Liver (tissue), 3 donors: ENCODE measurements at regions not wholly inside any gene's neighbourhood (a gene's known extent, or its start where the extent isn't known, plus 50 kb on each side); places are given as distances from the start of the nearest gene placed in this dataset.

Source experiments
- GABPA ChIP-seq, 2 donors: IDR thresholded peaks in 1 of 2; conservative IDR thresholded peaks in 1 of 2; 2 replicates each; pipeline ENCODE4 v1.6.1; 2016; ENCODE audit warnings: antibody characterized with exemption in 2 of 2, mild to moderate bottlenecking in 1 of 2, moderate library complexity in 1 of 2
- REST ChIP-seq: IDR thresholded peaks from 2 replicates; pipeline ENCODE4 v1.6.1; 2016; ENCODE audit warnings: antibody characterized with exemption, mild to moderate bottlenecking
- TAF1 ChIP-seq: conservative IDR thresholded peaks from 2 replicates; pipeline ENCODE4 v1.6.1; 2016; ENCODE audit warnings: antibody characterized with exemption, mild to moderate bottlenecking
- TF ChIP-seq, protein P1 (sequence below): fragments of 150-350 bp; IDR thresholded peaks from 2 replicates; pipeline ENCODE4 v1.5.1; 2017; ENCODE audit warnings: improper control_type of control experiment, low read depth, low read length; ENCODE audit not compliant: missing input control
- TF ChIP-seq, protein P2 (sequence below): IDR thresholded peaks from 2 replicates; pipeline ENCODE4 v1.6.1; 2016; ENCODE audit warnings: antibody characterized with exemption
- donor health status: healthy.
- donor health status: healthy.

DNA sequence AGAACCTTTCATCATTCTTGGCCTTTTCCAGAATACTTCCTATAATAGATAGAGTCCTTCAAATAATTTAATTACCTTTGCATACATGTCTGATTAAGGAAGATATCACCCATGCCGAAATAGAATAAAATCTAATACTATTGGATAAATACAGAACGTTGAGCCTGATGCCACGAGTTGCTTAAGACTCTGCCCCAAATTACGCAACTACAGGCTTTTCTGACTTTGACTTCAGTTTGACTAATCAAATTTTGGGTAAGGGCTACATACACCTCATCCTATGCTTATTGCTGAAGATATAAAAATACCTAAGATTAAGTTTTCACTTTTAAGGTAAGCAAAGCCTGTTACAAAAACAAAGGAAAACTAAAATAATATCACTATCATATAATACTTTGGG lies 1065.1 kb upstream of the NRXN1 start:
- TF ChIP-seq REST: no peak
- TF ChIP-seq, protein P1, sequence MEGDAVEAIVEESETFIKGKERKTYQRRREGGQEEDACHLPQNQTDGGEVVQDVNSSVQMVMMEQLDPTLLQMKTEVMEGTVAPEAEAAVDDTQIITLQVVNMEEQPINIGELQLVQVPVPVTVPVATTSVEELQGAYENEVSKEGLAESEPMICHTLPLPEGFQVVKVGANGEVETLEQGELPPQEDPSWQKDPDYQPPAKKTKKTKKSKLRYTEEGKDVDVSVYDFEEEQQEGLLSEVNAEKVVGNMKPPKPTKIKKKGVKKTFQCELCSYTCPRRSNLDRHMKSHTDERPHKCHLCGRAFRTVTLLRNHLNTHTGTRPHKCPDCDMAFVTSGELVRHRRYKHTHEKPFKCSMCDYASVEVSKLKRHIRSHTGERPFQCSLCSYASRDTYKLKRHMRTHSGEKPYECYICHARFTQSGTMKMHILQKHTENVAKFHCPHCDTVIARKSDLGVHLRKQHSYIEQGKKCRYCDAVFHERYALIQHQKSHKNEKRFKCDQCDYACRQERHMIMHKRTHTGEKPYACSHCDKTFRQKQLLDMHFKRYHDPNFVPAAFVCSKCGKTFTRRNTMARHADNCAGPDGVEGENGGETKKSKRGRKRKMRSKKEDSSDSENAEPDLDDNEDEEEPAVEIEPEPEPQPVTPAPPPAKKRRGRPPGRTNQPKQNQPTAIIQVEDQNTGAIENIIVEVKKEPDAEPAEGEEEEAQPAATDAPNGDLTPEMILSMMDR: no peak
- no peak for TF ChIP-seq GABPA (IDR thresholded peaks at IDR 0.05 in 1 of 2, conservative IDR thresholded peaks at IDR 0.05 in 1 of 2)
- TF ChIP-seq, protein P2, sequence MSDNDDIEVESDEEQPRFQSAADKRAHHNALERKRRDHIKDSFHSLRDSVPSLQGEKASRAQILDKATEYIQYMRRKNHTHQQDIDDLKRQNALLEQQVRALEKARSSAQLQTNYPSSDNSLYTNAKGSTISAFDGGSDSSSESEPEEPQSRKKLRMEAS: no peak
- TF ChIP-seq TAF1: no peak
